ENCODE measurements at regions not wholly inside any gene's neighbourhood (a gene's known extent, or its start where the extent isn't known, plus 50 kb on each side); places are given as distances from the start of the nearest gene placed in this dataset.
A peak's percentile ranks its signal among the peaks of the same experiment; 100 is the strongest.

DNA sequence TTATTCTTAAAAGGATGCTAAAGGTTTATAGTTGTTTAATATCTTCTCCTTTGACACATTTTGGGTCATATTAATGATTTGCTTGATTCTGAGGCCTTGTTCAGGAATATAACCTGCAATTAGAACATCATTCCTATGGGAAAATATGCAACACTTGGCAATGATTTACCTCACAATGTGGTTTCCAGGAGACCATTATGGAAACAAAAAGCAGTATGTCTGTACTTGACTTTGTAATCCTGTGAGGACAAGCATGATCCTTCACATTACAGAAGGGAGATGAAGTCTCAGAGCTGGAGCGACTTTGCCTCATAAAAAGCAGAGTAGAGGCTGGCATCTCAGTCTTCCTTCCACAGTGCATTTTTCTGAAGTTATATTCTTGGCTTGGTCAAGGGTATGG lies 57.0 kb upstream of the CDCA7L start:
- DNase-seq (ENCODE audit: low spot score) = no peak

DNA sequence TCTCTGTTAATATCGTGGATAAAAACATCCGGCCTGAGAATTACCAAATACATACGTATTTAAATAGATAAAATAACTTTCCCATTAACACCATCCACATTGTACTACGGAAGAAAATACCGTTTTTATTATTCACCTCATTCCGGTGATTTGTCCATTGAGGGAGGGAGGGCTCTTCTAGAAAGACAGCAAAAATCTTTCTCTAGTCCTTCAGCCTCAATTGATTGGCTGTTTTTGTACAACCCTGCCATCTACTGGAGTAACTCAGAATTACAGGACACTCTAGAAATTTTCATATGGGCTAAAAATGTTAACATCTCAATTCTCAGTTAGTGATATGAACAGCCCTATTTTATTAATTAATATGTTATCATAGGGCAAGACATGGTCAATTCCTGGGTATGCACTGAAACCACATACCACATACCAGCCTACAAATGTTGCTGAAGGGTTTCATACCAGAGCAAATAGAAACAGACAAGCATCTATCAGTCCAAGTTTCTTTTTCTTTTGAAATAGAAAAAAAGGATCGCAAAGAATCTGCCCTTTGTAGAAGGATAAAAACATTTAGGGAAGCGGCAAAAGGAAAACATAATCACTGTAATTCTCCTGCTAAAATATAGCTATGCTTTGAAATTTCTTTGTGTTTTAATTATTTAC lies 55.8 kb upstream of the CDCA7L start:
- DNase-seq (ENCODE audit: low spot score) = peak; percentile 86

DNA sequence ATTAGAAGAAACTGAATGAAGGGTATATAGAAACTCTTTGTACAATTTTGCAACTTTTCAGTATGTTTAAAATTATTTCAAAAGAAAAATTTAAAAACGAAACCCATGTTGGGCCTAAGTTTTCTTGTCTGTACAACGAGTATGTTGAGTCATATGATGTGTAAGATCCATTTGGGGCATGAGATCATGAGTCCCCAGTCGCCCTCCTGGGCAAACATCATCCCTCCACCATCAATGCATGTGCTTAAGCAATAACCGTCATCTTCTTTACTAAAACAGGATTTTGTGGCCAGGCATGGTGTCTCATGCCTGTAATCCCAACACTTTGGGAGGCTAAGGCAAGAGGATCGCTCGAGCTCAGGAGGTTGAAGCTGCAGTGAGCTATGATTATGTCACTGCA lies 54.2 kb upstream of the CDCA7L start:
- DNase-seq (ENCODE audit: low spot score) = no peak

DNA sequence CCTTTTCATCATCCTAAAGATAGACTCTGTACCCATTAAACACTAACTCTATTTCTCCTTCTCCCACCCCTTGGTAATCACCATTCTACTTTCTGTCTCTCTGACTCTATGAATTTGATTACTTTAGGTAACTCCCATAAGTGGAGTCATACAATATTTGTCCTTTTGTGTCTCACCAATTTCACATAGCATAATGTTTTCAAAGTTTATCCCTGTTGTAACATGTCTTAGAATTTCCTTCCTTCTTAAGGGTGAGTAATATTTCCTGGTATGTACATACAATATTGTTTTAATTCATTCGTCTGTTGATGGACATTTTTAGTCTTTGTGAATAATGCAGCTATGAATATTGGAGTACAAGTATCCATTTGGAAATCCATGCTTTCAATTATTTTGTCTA lies 50.9 kb upstream of the CDCA7L start:
- DNase-seq (ENCODE audit: low spot score) = no peak
